Fibroblast of skin of back (primary cell): ENCODE measurements at regions not wholly inside any gene's neighbourhood (a gene's known extent, or its start where the extent isn't known, plus 50 kb on each side); places are given as distances from the start of the nearest gene placed in this dataset.
"Not testable (repeated sequence)": the region's sequence is repeated elsewhere in the genome, so short reads cannot be mapped to it uniquely, and the experiment has no call there.

ENCODE experiments used
- DNase-seq: peaks from one replicate; pipeline ENCODE4 v3.0.0-alpha.2; 2013

GRCh38 chr3:132987396-132987795 is 50.8 kb upstream of the TMEM108 start:
- DNase-seq, result no peak

GRCh38 chr3:132984181-132984580 is 54.0 kb upstream of the TMEM108 start:
- no peak for DNase-seq

GRCh38 chr3:132983143-132983770 is 54.9 kb upstream of the TMEM108 start:
- DNase-seq, result no peak

- DNase-seq, result no peak
Measured at GRCh38 chr3:132981719-132982118, 56.5 kb upstream of the TMEM108 start.

- DNase-seq, result no peak
Measured at GRCh38 chr3:132980102-132980501, 58.1 kb upstream of the TMEM108 start.

- no peak for DNase-seq
Measured at GRCh38 chr3:132979606-132980005, 58.6 kb upstream of the TMEM108 start.

GRCh38 chr3:132978946-132979345 is 59.2 kb upstream of the TMEM108 start:
- not testable (repeated sequence) for DNase-seq

- no peak for DNase-seq
Measured at GRCh38 chr3:132978464-132978863, 59.7 kb upstream of the TMEM108 start.

GRCh38 chr3:132974097-132974496 is 64.1 kb upstream of the TMEM108 start:
- no peak for DNase-seq

GRCh38 chr3:132973441-132973840 is 64.8 kb upstream of the TMEM108 start:
- no peak for DNase-seq

- peak; percentile 26 for DNase-seq
Measured at GRCh38 chr3:132972333-132972732, 65.9 kb upstream of the TMEM108 start.

- peak; percentile 16 for DNase-seq
Measured at GRCh38 chr3:132966374-132966773, 71.8 kb upstream of the TMEM108 start.

- peak; percentile 1 for DNase-seq
Measured at GRCh38 chr3:132964266-132964665, 73.9 kb upstream of the TMEM108 start.

- DNase-seq, result no peak
Measured at GRCh38 chr3:132963786-132964185, 74.4 kb upstream of the TMEM108 start.

GRCh38 chr3:132961991-132962390 is 76.2 kb upstream of the TMEM108 start:
- DNase-seq, result no peak

GRCh38 chr3:132953683-132954082 is 84.5 kb upstream of the TMEM108 start:
- DNase-seq, result no peak

- DNase-seq, result no peak
Measured at GRCh38 chr3:132927896-132928295, 110.3 kb upstream of the TMEM108 start.

GRCh38 chr3:132926098-132926497 is 112.1 kb upstream of the TMEM108 start:
- DNase-seq, result no peak

GRCh38 chr3:132925256-132925930 is 112.8 kb upstream of the TMEM108 start:
- no peak for DNase-seq

GRCh38 chr3:132916096-132916495 is 122.1 kb upstream of the TMEM108 start:
- peak; percentile 83 for DNase-seq

GRCh38 chr3:132912416-132912753 is 125.8 kb upstream of the TMEM108 start:
- DNase-seq, result no peak

GRCh38 chr3:132911741-132912415 is 126.3 kb upstream of the TMEM108 start:
- DNase-seq, result peak; percentile 83

GRCh38 chr3:132907293-132907692 is 130.9 kb upstream of the TMEM108 start:
- DNase-seq, result no peak

- no peak for DNase-seq
Measured at GRCh38 chr3:132900481-132900880, 137.7 kb upstream of the TMEM108 start.
